ENCODE measurements at regions not wholly inside any gene's neighbourhood (a gene's known extent, or its start where the extent isn't known, plus 50 kb on each side); places are given as distances from the start of the nearest gene placed in this dataset.

DNA sequence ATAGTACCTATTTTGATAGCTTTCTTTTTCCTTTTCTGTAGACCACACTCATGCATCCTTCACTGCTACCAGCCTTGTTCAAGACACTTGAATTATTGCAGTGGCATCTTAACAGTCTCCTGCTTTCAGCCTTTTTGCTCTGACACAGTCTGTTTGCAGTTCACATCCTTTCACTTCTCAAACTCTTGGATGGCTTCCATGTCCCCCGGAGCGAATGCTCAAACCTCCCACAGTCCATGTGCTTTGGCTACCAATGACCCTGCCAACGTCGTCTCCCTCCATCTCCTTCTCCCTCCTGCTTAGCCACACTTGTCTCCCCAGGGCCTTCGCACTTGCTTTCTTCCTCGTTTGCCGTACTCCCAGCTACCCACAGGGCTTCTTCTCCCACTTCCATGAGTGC, 270.0 kb upstream of the ZFP64 start:
- Histone ChIP-seq H3K79me2 (ENCODE audit: low read length) (no peaks in the 10 kb centered on the region), H3K4me1 (ENCODE audit: low read length) (no peaks in the 10 kb centered on the region), H3K27ac (ENCODE audit: low read length) (no peak overlapping the region), H3K9me3 (ENCODE audit: insufficient read depth, low read length) (no peaks in the 10 kb centered on the region), H3K9ac (ENCODE audit: low read length) (no peak overlapping the region), H3K36me3 (replicated peaks; ENCODE audit: low read depth, low read length) (no peaks in the 10 kb centered on the region), H3K4me2 (ENCODE audit: low read length) (no peak overlapping the region), H3K4me3 (ENCODE audit: low read length) (no peak overlapping the region), H4K20me1 (ENCODE audit: insufficient read depth, low read length) (no peaks in the 10 kb centered on the region), H3K27me3 (ENCODE audit: low read depth, low read length) (peaks cover 10% of the 10 kb centered on the region; the same call in 1 of the 2 replicates), H2AFZ (ENCODE audit: low read depth, low read length) (no peak overlapping the region)
- TF ChIP-seq, protein P1, sequence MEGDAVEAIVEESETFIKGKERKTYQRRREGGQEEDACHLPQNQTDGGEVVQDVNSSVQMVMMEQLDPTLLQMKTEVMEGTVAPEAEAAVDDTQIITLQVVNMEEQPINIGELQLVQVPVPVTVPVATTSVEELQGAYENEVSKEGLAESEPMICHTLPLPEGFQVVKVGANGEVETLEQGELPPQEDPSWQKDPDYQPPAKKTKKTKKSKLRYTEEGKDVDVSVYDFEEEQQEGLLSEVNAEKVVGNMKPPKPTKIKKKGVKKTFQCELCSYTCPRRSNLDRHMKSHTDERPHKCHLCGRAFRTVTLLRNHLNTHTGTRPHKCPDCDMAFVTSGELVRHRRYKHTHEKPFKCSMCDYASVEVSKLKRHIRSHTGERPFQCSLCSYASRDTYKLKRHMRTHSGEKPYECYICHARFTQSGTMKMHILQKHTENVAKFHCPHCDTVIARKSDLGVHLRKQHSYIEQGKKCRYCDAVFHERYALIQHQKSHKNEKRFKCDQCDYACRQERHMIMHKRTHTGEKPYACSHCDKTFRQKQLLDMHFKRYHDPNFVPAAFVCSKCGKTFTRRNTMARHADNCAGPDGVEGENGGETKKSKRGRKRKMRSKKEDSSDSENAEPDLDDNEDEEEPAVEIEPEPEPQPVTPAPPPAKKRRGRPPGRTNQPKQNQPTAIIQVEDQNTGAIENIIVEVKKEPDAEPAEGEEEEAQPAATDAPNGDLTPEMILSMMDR (IDR thresholded peaks at IDR 0.05; ENCODE audit: low read depth, low read length): no peak
- TF ChIP-seq EZH2phosphoT487 (IDR thresholded peaks at IDR 0.05; ENCODE audit: low read depth): no peak

DNA sequence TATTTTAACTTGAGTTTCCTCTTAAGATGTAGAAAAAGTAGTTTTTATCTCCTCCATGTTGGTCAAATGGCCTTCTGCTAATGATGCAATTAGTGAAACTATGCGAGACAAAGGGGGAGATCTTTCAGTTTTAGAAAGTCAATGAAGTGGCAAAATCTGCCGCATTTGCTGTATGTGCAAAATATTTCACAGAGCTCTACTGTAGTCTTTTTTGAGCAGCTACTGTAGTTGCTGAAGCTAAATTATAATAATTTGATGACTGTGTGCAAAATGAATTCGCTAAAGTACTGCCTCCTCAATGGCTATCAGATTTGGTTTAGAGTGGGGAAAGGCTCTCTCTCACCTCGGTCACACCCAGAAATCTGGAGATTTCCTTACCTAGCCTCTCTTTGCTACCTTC, 267.6 kb upstream of the ZFP64 start:
- Histone ChIP-seq H4K20me1 (ENCODE audit: insufficient read depth, low read length) (no peaks in the 10 kb centered on the region), H3K27me3 (ENCODE audit: low read depth, low read length) (peaks cover 8% of the 10 kb centered on the region; the same call in 1 of the 2 replicates), H3K27ac (ENCODE audit: low read length) (no peak overlapping the region), H3K9ac (ENCODE audit: low read length) (no peak overlapping the region), H3K36me3 (replicated peaks; ENCODE audit: low read depth, low read length) (no peaks in the 10 kb centered on the region), H2AFZ (ENCODE audit: low read depth, low read length) (no peak overlapping the region), H3K79me2 (ENCODE audit: low read length) (no peaks in the 10 kb centered on the region), H3K4me3 (ENCODE audit: low read length) (no peak overlapping the region), H3K4me1 (ENCODE audit: low read length) (no peaks in the 10 kb centered on the region), H3K4me2 (ENCODE audit: low read length) (no peak overlapping the region), H3K9me3 (ENCODE audit: insufficient read depth, low read length) (no peaks in the 10 kb centered on the region)
- no peak for TF ChIP-seq EZH2phosphoT487 (IDR thresholded peaks at IDR 0.05; ENCODE audit: low read depth)
- TF ChIP-seq, protein P1 (IDR thresholded peaks at IDR 0.05; ENCODE audit: low read depth, low read length): no peak

DNA sequence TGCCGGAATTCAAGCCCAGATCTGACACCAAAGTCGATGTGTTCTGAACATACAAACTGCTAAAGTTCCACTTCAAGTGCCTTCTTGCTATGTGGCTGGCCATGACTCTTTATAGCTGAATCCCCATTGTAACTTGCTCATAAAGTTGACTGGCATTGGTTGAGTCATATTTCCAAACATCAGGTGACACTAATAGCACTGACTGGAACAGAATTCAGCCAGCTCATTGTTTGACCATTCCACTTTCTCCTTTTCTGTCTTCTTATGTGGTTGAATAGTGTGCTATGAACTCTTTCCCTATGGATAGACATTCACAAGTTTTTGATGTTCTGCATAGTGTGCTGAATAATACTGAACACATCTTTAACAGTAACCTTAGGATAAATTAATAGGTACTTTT, 266.2 kb upstream of the ZFP64 start:
- H3K4me2 ChIP-seq (ENCODE audit: low read length): no peak overlapping the region
- H3K27me3 ChIP-seq (ENCODE audit: low read depth, low read length): peaks cover 11% of the 10 kb centered on the region; the same call in 1 of the 2 replicates

DNA sequence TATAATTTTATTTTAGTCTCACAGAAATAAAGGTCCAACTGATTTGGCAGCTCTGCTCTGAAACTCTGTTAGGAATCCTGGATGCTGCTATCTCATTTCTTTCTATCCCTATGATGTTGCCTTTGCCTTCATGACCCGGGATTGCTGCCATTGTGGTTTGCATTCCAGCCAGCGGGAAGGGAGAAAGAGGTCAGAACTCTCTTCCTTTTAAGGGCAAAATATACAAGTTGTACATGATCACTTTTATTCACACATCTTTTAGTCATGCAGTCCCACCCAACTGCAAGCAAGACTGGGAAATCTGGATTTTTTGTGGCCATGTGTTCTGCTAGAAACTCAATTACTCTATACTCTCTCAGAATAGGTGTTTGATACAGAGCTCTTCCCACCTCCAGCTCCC, 263.1 kb upstream of the ZFP64 start:
- Histone ChIP-seq H3K79me2 (ENCODE audit: low read length) (no peaks in the 10 kb centered on the region), H4K20me1 (ENCODE audit: insufficient read depth, low read length) (no peaks in the 10 kb centered on the region), H3K36me3 (replicated peaks; ENCODE audit: low read depth, low read length) (no peaks in the 10 kb centered on the region), H3K9me3 (ENCODE audit: insufficient read depth, low read length) (no peaks in the 10 kb centered on the region), H3K9ac (ENCODE audit: low read length) (no peak overlapping the region), H3K4me2 (ENCODE audit: low read length) (no peak overlapping the region), H3K27me3 (ENCODE audit: low read depth, low read length) (peaks cover 17% of the 10 kb centered on the region), H3K4me3 (ENCODE audit: low read length) (no peak overlapping the region), H2AFZ (ENCODE audit: low read depth, low read length) (no peak overlapping the region), H3K27ac (ENCODE audit: low read length) (no peak overlapping the region), H3K4me1 (ENCODE audit: low read length) (no peaks in the 10 kb centered on the region)
- TF ChIP-seq EZH2phosphoT487 (IDR thresholded peaks at IDR 0.05; ENCODE audit: low read depth): no peak
- TF ChIP-seq, protein P1 (IDR thresholded peaks at IDR 0.05; ENCODE audit: low read depth, low read length): no peak

More for the DNA sequence above, 266.2 kb upstream of the ZFP64 start:
- TF ChIP-seq, protein P1 (IDR thresholded peaks at IDR 0.05; ENCODE audit: low read depth, low read length): no peak
- no peak for TF ChIP-seq EZH2phosphoT487 (IDR thresholded peaks at IDR 0.05; ENCODE audit: low read depth)
- Histone ChIP-seq H3K79me2 (ENCODE audit: low read length) (no peaks in the 10 kb centered on the region), H4K20me1 (ENCODE audit: insufficient read depth, low read length) (no peaks in the 10 kb centered on the region), H3K36me3 (replicated peaks; ENCODE audit: low read depth, low read length) (no peaks in the 10 kb centered on the region), H3K4me1 (ENCODE audit: low read length) (no peaks in the 10 kb centered on the region), H3K9me3 (ENCODE audit: insufficient read depth, low read length) (no peaks in the 10 kb centered on the region), H3K27ac (ENCODE audit: low read length) (no peak overlapping the region), H3K9ac (ENCODE audit: low read length) (no peak overlapping the region), H2AFZ (ENCODE audit: low read depth, low read length) (no peak overlapping the region), H3K4me3 (ENCODE audit: low read length) (no peak overlapping the region)
